ENCODE measurements at regions not wholly inside any gene's neighbourhood (a gene's known extent, or its start where the extent isn't known, plus 50 kb on each side); places are given as distances from the start of the nearest gene placed in this dataset.

GRCh38 chrX:7198499-7198898 is 50.5 kb upstream of the PUDP start:
- no peaks in the 10 kb centered on the region for H3K9me1 ChIP-seq (ENCODE audit: control insufficient read depth, extremely low read depth, insufficient read depth, low read length)
- TF ChIP-seq EZH2 (IDR thresholded peaks at IDR 0.05; ENCODE audit: low read length) (no peak), CTCF (optimal IDR thresholded peaks at IDR 0.05 in 1 of 3, IDR thresholded peaks at IDR 0.05 in 1 of 3, conservative IDR thresholded peaks at IDR 0.05 in 1 of 3; ENCODE audit: extremely low read depth in 1 of 3, insufficient read depth in 2 of 3, low read length in 3 of 3) (no peak)
- no peak overlapping the region for H2AFZ ChIP-seq (ENCODE audit: control insufficient read depth, low read length)
- no peak overlapping the region for H3K27ac ChIP-seq (ENCODE audit: control insufficient read depth, insufficient read depth, low read length)
- no peaks in the 10 kb centered on the region for H3K79me2 ChIP-seq (ENCODE audit: control insufficient read depth, insufficient read depth, low read length)
- no peak overlapping the region for H3K4me3 ChIP-seq (ENCODE audit: control insufficient read depth in 2 of 3, extremely low read depth in 1 of 3, insufficient read depth in 2 of 3, low read depth in 1 of 3, low read length in 3 of 3)
- dilution Hi-C loops (cut with MboI; ENCODE audit: extremely low pct_ligation_motif_present, low sequenced_read_pairs), result no loop called here
- no peaks in the 10 kb centered on the region for H3K4me1 ChIP-seq (ENCODE audit: control insufficient read depth, extremely low read depth, insufficient read depth, low read length)
- H3K9ac ChIP-seq (ENCODE audit: control insufficient read depth, extremely low read depth, insufficient read depth, low read length), result no peak overlapping the region
- H3K27me3 ChIP-seq (ENCODE audit: control insufficient read depth, extremely low read depth, insufficient read depth, low read length), result no peaks in the 10 kb centered on the region
- H3K9me3 ChIP-seq (ENCODE audit: control insufficient read depth, low read depth, low read length), result no peaks in the 10 kb centered on the region
- no peaks in the 10 kb centered on the region for H3K36me3 ChIP-seq (ENCODE audit: control insufficient read depth in 2 of 2, extremely low read depth in 1 of 2, insufficient read depth in 2 of 2, low read length in 2 of 2)
- no peaks in the 10 kb centered on the region for H4K20me1 ChIP-seq (ENCODE audit: control insufficient read depth, extremely low read depth, insufficient read depth, low read length)
- no peak for DNase-seq (ENCODE audit: low read depth, low spot score)
- FAIRE-seq, result no peak
- H3K4me2 ChIP-seq (ENCODE audit: control insufficient read depth, extremely low read depth, insufficient read depth, low read depth, low read length), result no peak overlapping the region

All from keratinocyte (primary cell).